Central memory CD8-positive, alpha-beta T cell (primary cell): ENCODE measurements at regions not wholly inside any gene's neighbourhood (a gene's known extent, or its start where the extent isn't known, plus 50 kb on each side); places are given as distances from the start of the nearest gene placed in this dataset.

ENCODE experiments used
- ATAC-seq: fragments of 150-1000 bp; cut with Tn5 transposase; replicated peaks from 2 replicates; pipeline ENCODE4 v1.10.0; 2022; ENCODE audit warnings: mild to moderate bottlenecking, moderate FRiP score, moderate number of reproducible peaks; ENCODE audit not compliant: poor library complexity, severe bottlenecking; ENCODE audit errors: extremely low read depth
- DNase-seq, 2 donors: peaks; one replicate each; pipeline ENCODE4 v3.0.0; 2021; ENCODE audit warnings: low spot score in 2 of 2
- H3K27ac Mint-ChIP-seq: one replicate; pipeline ENCODE4 v1.8.0; 2022; ENCODE audit warnings: low read depth, mild to moderate bottlenecking, moderate library complexity, mixed read lengths
- H3K27me3 Mint-ChIP-seq: one replicate; pipeline ENCODE4 v1.8.0; 2022; ENCODE audit warnings: mixed read lengths
- H3K36me3 Mint-ChIP-seq: one replicate; pipeline ENCODE4 v1.8.0; 2022; ENCODE audit warnings: mild to moderate bottlenecking, moderate library complexity, mixed read lengths; ENCODE audit not compliant: insufficient read depth
- H3K4me1 Mint-ChIP-seq: one replicate; pipeline ENCODE4 v1.8.0; 2022; ENCODE audit warnings: mixed read lengths
- H3K4me3 Mint-ChIP-seq: one replicate; pipeline ENCODE4 v1.8.0; 2022; ENCODE audit warnings: mild to moderate bottlenecking, moderate library complexity, mixed read lengths
- H3K9me3 Mint-ChIP-seq: one replicate; pipeline ENCODE4 v1.8.0; 2022; ENCODE audit warnings: mixed read lengths

GRCh38 chr2:17313261-17313660, 205.0 kb downstream of the RAD51AP2 start:
- no peaks in the 10 kb centered on the region for H3K27me3 Mint-ChIP-seq
- H3K9me3 Mint-ChIP-seq = peaks cover 4% of the 10 kb centered on the region
- DNase-seq (no peak), ATAC-seq (no peak)
- H3K4me3 Mint-ChIP-seq = no peak overlapping the region
- no peaks in the 10 kb centered on the region for H3K36me3 Mint-ChIP-seq
- H3K4me1 Mint-ChIP-seq = no peaks in the 10 kb centered on the region
- H3K27ac Mint-ChIP-seq = no peak overlapping the region

GRCh38 chr2:17311771-17312511, 206.3 kb downstream of the RAD51AP2 start:
- Mint-ChIP-seq H3K4me1 (no peaks in the 10 kb centered on the region), H3K4me3 (no peak overlapping the region), H3K36me3 (no peaks in the 10 kb centered on the region), H3K27ac (no peak overlapping the region), H3K27me3 (no peaks in the 10 kb centered on the region), H3K9me3 (peaks cover 9% of the 10 kb centered on the region)
- ATAC-seq (no peak), DNase-seq (no peak)

GRCh38 chr2:17311106-17311619, 207.1 kb downstream of the RAD51AP2 start:
- no peak for ATAC-seq
- H3K4me3 Mint-ChIP-seq = no peak overlapping the region
- no peaks in the 10 kb centered on the region for H3K36me3 Mint-ChIP-seq
- peaks cover 15% of the 10 kb centered on the region for H3K9me3 Mint-ChIP-seq
- H3K27me3 Mint-ChIP-seq = no peaks in the 10 kb centered on the region
- no peak for DNase-seq
- no peaks in the 10 kb centered on the region for H3K4me1 Mint-ChIP-seq
- H3K27ac Mint-ChIP-seq = no peak overlapping the region

DNA sequence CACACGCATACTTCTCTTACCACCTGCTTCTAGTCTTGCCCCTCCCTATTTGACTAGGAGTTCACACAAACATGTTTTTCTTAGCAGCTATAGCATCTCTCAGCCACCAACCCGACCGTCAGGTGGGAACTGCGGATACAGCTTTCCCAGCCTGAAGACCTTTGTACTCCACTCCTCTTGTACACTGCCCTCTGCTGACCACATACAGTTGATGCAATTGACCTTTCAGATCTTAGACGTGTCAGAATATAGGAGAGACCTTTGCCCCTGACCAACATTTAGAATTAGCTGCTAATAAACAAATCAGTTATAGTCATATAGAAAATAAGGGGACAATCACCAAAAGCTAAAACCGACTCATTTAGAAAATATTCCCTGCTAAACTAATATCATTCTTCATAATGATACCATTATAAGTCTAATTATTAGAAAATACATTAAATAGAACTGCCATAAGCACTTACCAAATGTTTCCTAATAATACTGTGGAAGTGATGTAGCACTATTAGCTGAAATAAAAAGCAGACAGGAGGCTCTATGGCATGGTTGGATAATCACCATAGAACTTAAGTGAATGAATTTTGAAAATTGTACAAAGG, 208.4 kb downstream of the RAD51AP2 start:
- ATAC-seq = no peak
- Mint-ChIP-seq H3K27me3 (no peaks in the 10 kb centered on the region), H3K4me3 (no peak overlapping the region), H3K4me1 (no peaks in the 10 kb centered on the region), H3K27ac (no peak overlapping the region), H3K36me3 (no peaks in the 10 kb centered on the region), H3K9me3 (peaks cover 15% of the 10 kb centered on the region)
- no peak for DNase-seq

GRCh38 chr2:17309181-17309580, 209.1 kb downstream of the RAD51AP2 start:
- ATAC-seq (no peak), DNase-seq (no peak)
- Mint-ChIP-seq H3K9me3 (peaks cover 15% of the 10 kb centered on the region), H3K4me1 (no peaks in the 10 kb centered on the region), H3K27ac (no peak overlapping the region), H3K4me3 (no peak overlapping the region), H3K36me3 (no peaks in the 10 kb centered on the region), H3K27me3 (no peaks in the 10 kb centered on the region)

GRCh38 chr2:17306706-17307105, 211.5 kb downstream of the RAD51AP2 start:
- ATAC-seq = no peak
- DNase-seq = no peak
- Mint-ChIP-seq H3K4me1 (no peaks in the 10 kb centered on the region), H3K27me3 (no peaks in the 10 kb centered on the region), H3K36me3 (no peaks in the 10 kb centered on the region), H3K9me3 (peaks cover 19% of the 10 kb centered on the region), H3K27ac (no peak overlapping the region), H3K4me3 (no peak overlapping the region)

- Mint-ChIP-seq H3K27ac (no peak overlapping the region), H3K9me3 (peaks cover 24% of the 10 kb centered on the region), H3K4me3 (no peak overlapping the region), H3K4me1 (no peaks in the 10 kb centered on the region), H3K27me3 (no peaks in the 10 kb centered on the region), H3K36me3 (no peaks in the 10 kb centered on the region)
- DNase-seq (no peak), ATAC-seq (no peak)
These were observed 212.0 kb downstream of the RAD51AP2 start for GRCh38 chr2:17306219-17306618.

DNA sequence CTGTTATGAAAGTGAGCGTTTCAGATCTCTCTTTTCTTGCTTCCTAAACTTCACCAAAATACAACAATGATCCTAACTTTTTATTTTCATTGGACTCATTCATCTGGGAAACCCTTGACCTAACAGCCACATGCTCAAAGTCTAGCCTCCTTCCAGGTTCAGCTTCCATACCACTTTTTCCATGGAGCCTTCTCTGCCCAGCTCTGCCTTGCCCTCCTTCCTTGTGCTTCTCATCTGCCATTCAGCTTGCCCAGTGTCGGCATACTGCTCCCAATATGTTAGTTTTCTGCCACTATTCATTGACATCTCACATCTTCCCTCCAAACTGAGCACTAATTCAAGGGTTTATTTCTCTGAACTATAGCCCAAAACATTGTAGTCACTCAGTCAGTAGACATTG, 214.7 kb downstream of the RAD51AP2 start:
- no peak overlapping the region for H3K27ac Mint-ChIP-seq
- ATAC-seq = no peak
- no peak overlapping the region for H3K4me3 Mint-ChIP-seq
- no peaks in the 10 kb centered on the region for H3K4me1 Mint-ChIP-seq
- no peaks in the 10 kb centered on the region for H3K36me3 Mint-ChIP-seq
- peaks cover 33% of the 10 kb centered on the region for H3K9me3 Mint-ChIP-seq
- no peaks in the 10 kb centered on the region for H3K27me3 Mint-ChIP-seq
- DNase-seq = no peak

DNA sequence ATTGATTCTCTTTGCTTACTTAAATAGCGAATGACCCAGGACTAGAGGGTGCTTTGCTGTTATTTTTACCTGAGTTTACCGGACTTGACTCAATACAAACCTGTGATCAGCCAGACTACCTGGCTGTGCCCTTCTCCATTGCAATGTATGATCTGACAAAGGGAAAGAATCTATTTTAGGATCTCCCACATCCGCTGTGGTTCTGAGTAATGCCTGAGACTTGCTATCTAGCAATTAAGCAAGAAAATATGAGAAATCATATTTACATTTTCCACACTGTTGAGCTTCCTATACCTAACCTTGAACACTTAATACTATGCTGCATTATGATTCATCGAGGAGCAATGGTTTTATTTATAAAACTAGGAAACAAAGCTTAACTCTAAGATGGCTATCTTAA, 215.2 kb downstream of the RAD51AP2 start:
- H3K36me3 Mint-ChIP-seq = no peaks in the 10 kb centered on the region

GRCh38 chr2:17302281-17302680, 216.0 kb downstream of the RAD51AP2 start:
- no peaks in the 10 kb centered on the region for H3K27me3 Mint-ChIP-seq
- H3K4me3 Mint-ChIP-seq = no peak overlapping the region
- no peak for ATAC-seq
- H3K9me3 Mint-ChIP-seq = peaks cover 33% of the 10 kb centered on the region
- no peaks in the 10 kb centered on the region for H3K4me1 Mint-ChIP-seq
- H3K27ac Mint-ChIP-seq = no peak overlapping the region
- no peaks in the 10 kb centered on the region for H3K36me3 Mint-ChIP-seq
- DNase-seq = no peak

More for the DNA sequence above, 215.2 kb downstream of the RAD51AP2 start:
- H3K27ac Mint-ChIP-seq = no peak overlapping the region
- H3K4me3 Mint-ChIP-seq = no peak overlapping the region
- H3K27me3 Mint-ChIP-seq = no peaks in the 10 kb centered on the region
- H3K4me1 Mint-ChIP-seq = no peaks in the 10 kb centered on the region
- no peak for DNase-seq
- no peak for ATAC-seq
- peaks cover 33% of the 10 kb centered on the region for H3K9me3 Mint-ChIP-seq

GRCh38 chr2:17301437-17301836, 216.8 kb downstream of the RAD51AP2 start:
- Mint-ChIP-seq H3K9me3 (peaks cover 27% of the 10 kb centered on the region), H3K4me1 (no peaks in the 10 kb centered on the region), H3K27ac (no peak overlapping the region), H3K36me3 (no peaks in the 10 kb centered on the region), H3K27me3 (no peaks in the 10 kb centered on the region), H3K4me3 (no peak overlapping the region)
- DNase-seq (no peak), ATAC-seq (no peak)

- DNase-seq (no peak), ATAC-seq (no peak)
- H3K27ac Mint-ChIP-seq = no peak overlapping the region
- H3K4me1 Mint-ChIP-seq = no peaks in the 10 kb centered on the region
- H3K36me3 Mint-ChIP-seq = no peaks in the 10 kb centered on the region
- H3K9me3 Mint-ChIP-seq = peaks cover 30% of the 10 kb centered on the region
- H3K4me3 Mint-ChIP-seq = no peak overlapping the region
- H3K27me3 Mint-ChIP-seq = no peaks in the 10 kb centered on the region
These were observed 218.2 kb downstream of the RAD51AP2 start for GRCh38 chr2:17299891-17300540.

DNA sequence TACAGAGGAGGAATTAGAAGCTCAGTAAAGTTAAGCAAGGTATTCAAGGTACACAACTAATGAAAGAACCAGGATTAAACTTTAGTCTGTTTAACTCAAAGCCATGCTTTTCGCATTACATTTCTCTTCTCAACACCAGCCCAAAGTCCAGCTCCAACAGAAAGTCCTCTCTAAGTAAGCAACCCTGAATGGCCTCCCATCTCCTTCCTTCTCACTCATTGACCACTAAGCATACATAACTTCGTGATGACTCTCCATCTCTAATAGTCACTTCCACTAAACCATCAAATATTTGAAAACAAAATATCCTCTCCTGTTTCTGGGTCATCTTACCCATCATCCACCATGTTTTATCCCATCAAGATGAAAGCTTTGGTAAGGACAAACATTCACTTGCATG, 219.8 kb downstream of the RAD51AP2 start:
- Mint-ChIP-seq H3K9me3 (peaks cover 30% of the 10 kb centered on the region), H3K4me3 (no peak overlapping the region), H3K36me3 (no peaks in the 10 kb centered on the region), H3K4me1 (no peaks in the 10 kb centered on the region), H3K27me3 (no peaks in the 10 kb centered on the region), H3K27ac (no peak overlapping the region)
- DNase-seq (no peak), ATAC-seq (no peak)
